ENCODE measurements at regions not wholly inside any gene's neighbourhood (a gene's known extent, or its start where the extent isn't known, plus 50 kb on each side); places are given as distances from the start of the nearest gene placed in this dataset.
"Not testable (repeated sequence)": the region's sequence is repeated elsewhere in the genome, so short reads cannot be mapped to it uniquely, and the experiment has no call there.

GRCh38 chr7:67614843-67615242, 618.2 kb downstream of the TYW1 start:
- no peak for DNase-seq (ENCODE audit: low read depth in 2 of 2, low spot score in 1 of 2)

GRCh38 chr7:67616517-67616916, 619.9 kb downstream of the TYW1 start:
- no peak for DNase-seq (ENCODE audit: low read depth in 2 of 2, low spot score in 1 of 2)

- no peak for DNase-seq (ENCODE audit: low read depth in 2 of 2, low spot score in 1 of 2)
These were observed 622.0 kb downstream of the TYW1 start for GRCh38 chr7:67618556-67619162.

- no peak for DNase-seq (ENCODE audit: low read depth in 2 of 2, low spot score in 1 of 2)
These were observed 622.5 kb downstream of the TYW1 start for GRCh38 chr7:67619175-67619574.

GRCh38 chr7:67620216-67620933, 623.7 kb downstream of the TYW1 start:
- no peak for DNase-seq (ENCODE audit: low read depth in 2 of 2, low spot score in 1 of 2)

- no peak for DNase-seq (ENCODE audit: low read depth in 2 of 2, low spot score in 1 of 2)
These were observed 625.1 kb downstream of the TYW1 start for GRCh38 chr7:67621704-67622103.

- DNase-seq (ENCODE audit: low read depth in 2 of 2, low spot score in 1 of 2), result no peak
These were observed 628.7 kb downstream of the TYW1 start for GRCh38 chr7:67625257-67625737.

GRCh38 chr7:67631476-67631875, 634.8 kb downstream of the TYW1 start:
- no peak for DNase-seq (ENCODE audit: low read depth in 2 of 2, low spot score in 1 of 2)

GRCh38 chr7:67635271-67635670, 638.6 kb downstream of the TYW1 start:
- DNase-seq (ENCODE audit: low read depth in 2 of 2, low spot score in 1 of 2), result no peak

- DNase-seq (ENCODE audit: low read depth in 2 of 2, low spot score in 1 of 2), result no peak
These were observed 639.9 kb downstream of the TYW1 start for GRCh38 chr7:67636348-67637022.

- DNase-seq (ENCODE audit: low read depth in 2 of 2, low spot score in 1 of 2), result no peak
These were observed 640.4 kb downstream of the TYW1 start for GRCh38 chr7:67637023-67637358.

GRCh38 chr7:67642542-67642941, 645.9 kb downstream of the TYW1 start:
- DNase-seq (ENCODE audit: low read depth in 2 of 2, low spot score in 1 of 2), result not testable (repeated sequence)

- no peak for DNase-seq (ENCODE audit: low read depth in 2 of 2, low spot score in 1 of 2)
These were observed 647.5 kb downstream of the TYW1 start for GRCh38 chr7:67644151-67644550.

- no peak for DNase-seq (ENCODE audit: low read depth in 2 of 2, low spot score in 1 of 2)
These were observed 656.3 kb downstream of the TYW1 start for GRCh38 chr7:67652937-67653336.

GRCh38 chr7:67653856-67654454, 657.3 kb downstream of the TYW1 start:
- DNase-seq (ENCODE audit: low read depth in 2 of 2, low spot score in 1 of 2), result no peak

- DNase-seq (ENCODE audit: low read depth in 2 of 2, low spot score in 1 of 2), result no peak
These were observed 658.0 kb downstream of the TYW1 start for GRCh38 chr7:67654642-67655041.

GRCh38 chr7:67655168-67655567, 658.5 kb downstream of the TYW1 start:
- DNase-seq (ENCODE audit: low read depth in 2 of 2, low spot score in 1 of 2), result no peak

- DNase-seq (ENCODE audit: low read depth in 2 of 2, low spot score in 1 of 2), result no peak
These were observed 662.5 kb downstream of the TYW1 start for GRCh38 chr7:67659091-67659490.

- DNase-seq (ENCODE audit: low read depth in 2 of 2, low spot score in 1 of 2), result no peak
These were observed 666.2 kb downstream of the TYW1 start for GRCh38 chr7:67662804-67663203.

- DNase-seq (ENCODE audit: low read depth in 2 of 2, low spot score in 1 of 2), result no peak
These were observed 667.0 kb downstream of the TYW1 start for GRCh38 chr7:67663644-67664043.

- not testable (repeated sequence) for DNase-seq (ENCODE audit: low read depth in 2 of 2, low spot score in 1 of 2)
These were observed 669.7 kb downstream of the TYW1 start for GRCh38 chr7:67666359-67666758.

GRCh38 chr7:67671006-67671548, 674.4 kb downstream of the TYW1 start:
- DNase-seq (ENCODE audit: low read depth in 2 of 2, low spot score in 1 of 2), result no peak
